NCI-H446 treated with DMSO at 0.1 percent for 48 hours (cell line): ENCODE measurements at regions not wholly inside any gene's neighbourhood (a gene's known extent, or its start where the extent isn't known, plus 50 kb on each side); places are given as distances from the start of the nearest gene placed in this dataset.
A peak's percentile ranks its signal among the peaks of the same experiment; 100 is the strongest.

Experiments
- DNase-seq: peaks from one replicate; lab custom pipeline; 2025; lab: John Stamatoyannopoulos, UW

GRCh38 chr1:22221233-22221780 lies 78.4 kb upstream of the WNT4 start:
- DNase-seq, result no peak

DNA sequence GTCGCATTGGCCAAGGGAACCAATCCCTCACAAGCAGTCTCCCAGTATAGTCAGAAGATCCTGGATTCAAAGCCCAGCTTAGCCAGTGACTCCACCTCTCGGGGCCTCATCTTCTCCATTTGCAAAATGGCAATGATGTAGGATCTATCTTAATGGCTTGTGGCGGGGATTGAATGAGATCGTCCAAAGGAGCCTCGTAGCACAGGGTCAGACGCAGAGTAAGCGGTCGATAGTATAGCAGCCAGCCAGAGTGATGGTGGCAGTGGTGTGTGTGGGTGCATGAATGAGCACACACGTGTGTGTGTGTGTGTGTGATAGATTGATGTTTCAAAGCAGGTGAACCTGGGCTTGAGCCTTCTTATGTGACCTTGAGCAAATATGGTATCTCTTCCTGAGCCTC lies 79.8 kb upstream of the WNT4 start:
- DNase-seq, result no peak

GRCh38 chr1:22223176-22223575 lies 80.3 kb upstream of the WNT4 start:
- DNase-seq, result no peak

- DNase-seq, result no peak
Measured at GRCh38 chr1:22224091-22224490, 81.2 kb upstream of the WNT4 start.

- DNase-seq, result no peak
Measured at GRCh38 chr1:22224631-22225030, 81.7 kb upstream of the WNT4 start.

DNA sequence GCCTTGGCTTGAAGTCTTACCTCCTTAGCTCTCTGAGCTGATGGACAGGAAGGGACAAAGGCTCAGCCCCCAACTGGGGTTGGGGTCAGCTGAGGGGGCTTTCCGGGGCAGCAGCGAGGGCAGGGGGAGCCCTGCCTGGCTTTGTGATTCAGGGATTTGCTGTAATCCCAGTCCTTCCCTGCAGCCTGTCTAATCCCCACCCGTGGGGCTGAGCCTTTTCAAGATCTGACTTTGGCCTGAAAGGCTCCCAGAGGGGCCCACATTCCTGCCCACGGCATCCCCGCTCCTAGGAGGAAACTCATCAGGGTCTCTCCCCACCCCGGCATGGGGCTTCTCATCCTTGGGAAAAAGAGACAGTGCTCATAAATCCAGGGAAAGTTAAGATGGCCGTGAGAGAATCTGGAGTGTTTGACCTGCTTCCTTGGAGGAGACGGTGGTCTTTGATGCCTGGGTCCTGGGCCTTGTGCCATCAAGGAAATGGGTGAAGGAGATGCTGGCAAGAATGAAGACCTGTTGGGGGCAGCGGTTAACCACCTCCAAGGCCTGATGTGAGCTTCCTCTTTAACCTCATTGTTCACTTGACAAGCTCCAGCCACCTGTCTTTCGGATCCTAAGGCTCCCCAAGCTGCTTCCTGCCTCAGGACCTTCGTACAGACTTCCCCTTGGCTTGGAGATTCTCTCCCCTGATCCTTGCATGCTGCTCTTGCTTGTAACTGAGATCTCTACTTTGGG lies 83.1 kb upstream of the WNT4 start:
- DNase-seq, result no peak

- DNase-seq, result no peak
Measured at GRCh38 chr1:22228074-22228473, 85.2 kb upstream of the WNT4 start.

DNA sequence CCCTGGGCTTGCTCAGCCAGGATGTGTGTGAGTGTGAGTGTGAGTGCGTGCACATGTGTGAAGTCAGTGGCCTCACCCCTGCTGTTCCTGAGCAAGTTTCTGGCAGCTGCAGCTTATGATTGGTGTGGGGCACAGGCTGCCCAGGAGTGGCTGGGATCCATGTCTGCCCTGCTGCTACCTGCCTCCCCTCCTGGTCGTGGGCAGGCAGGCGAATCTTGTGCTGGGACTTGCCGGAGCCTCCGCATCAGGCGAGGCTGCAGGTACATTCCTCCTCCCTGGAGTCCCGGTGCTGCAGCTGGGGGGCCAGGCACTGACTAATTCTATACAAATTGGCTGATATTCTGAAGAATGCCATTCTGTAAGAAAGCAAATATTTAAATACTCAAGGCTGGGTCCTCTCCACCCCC lies 85.6 kb upstream of the WNT4 start:
- no peak for DNase-seq

DNA sequence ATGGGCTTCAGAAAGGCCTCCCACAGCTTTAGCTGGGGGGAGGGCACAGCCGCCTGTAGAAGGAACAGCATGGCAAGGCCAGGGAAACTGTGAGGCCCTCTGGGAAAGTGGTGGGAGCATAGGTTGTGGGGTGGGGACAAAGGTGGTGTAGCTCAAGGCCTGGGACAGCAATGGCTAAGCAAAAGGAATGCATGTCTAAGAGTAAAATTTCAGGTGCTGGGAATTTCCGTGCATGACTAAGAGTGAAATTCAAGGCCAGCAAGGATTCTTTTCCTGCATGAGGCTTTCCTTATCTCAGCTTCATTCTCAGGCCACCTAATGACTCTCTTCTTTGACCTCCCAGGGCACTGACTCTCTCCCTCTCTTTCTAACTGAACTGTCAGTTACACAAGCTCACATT lies 86.5 kb upstream of the WNT4 start:
- DNase-seq, result no peak

DNA sequence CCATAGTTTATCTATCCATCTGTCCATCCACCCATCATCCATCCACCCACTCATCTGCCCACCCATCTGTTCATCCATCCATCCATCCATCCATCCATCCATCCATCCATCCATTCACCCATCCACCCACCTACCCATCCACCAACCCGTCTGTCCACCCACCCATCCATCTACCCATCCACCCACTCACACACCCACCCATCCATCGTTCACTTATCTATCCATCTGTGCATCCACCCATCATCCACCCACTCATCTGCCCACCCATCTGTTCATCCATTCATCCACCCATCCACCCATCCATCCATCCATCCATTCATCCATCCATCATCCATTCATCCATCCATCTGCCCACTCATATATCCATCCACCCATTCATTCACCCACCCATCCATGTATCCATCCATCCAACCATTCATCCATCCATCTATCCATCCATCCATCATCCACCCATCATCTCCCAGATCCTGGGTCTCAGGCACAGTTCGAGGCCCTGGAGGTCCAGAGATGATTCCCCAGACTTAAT lies 88.2 kb upstream of the WNT4 start:
- no peak for DNase-seq

GRCh38 chr1:22231995-22232690 lies 89.2 kb upstream of the WNT4 start:
- no peak for DNase-seq

DNA sequence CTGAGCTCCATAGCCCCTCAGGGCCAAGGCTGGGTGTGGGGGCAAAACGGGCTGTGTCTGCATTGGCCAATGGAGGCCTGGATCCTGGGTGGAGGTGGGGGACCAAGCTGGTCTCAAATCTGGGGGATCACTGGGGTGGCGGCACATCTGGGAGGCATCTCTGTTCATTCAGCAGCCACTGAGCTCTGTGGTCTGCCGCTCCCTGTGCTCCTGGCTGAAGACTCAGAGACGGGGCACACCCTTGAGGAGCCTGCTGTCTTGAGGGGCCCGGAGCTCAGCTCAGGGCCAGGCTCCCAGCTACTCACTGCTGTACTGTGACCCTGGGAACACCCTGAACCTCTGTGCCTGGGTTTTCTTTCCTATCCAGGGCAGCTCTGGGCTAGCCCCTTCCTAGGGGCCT lies 90.3 kb upstream of the WNT4 start:
- no peak for DNase-seq

DNA sequence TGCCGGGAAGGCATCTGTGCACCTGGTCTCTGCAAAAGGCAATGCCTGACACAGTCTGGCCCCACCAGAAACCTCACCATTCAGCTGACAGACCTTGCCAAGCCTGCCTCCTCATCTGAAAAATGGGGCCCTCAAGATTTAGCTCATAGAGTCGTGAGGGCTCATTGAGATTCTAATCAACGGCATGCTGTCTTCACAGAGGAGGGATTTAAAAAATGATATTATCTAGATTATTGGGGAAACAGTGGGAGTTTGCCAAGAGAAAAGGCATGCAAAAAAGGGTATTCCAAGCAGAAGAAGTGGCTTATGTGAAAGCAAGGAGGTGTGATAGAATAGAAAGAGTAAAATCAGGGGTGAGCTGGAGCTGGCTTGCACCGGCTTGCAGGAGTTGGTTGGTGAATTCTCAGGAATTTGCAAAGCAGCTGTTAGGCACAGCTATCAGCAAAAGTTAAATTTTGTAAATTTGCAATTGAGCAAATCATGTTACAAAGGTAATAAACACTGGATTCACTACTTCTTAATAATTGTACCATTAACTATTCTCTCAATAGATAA lies 91.7 kb upstream of the WNT4 start:
- DNase-seq, result no peak

- DNase-seq, result peak; percentile 16
Measured at GRCh38 chr1:22236166-22236565, 93.3 kb upstream of the WNT4 start.

DNA sequence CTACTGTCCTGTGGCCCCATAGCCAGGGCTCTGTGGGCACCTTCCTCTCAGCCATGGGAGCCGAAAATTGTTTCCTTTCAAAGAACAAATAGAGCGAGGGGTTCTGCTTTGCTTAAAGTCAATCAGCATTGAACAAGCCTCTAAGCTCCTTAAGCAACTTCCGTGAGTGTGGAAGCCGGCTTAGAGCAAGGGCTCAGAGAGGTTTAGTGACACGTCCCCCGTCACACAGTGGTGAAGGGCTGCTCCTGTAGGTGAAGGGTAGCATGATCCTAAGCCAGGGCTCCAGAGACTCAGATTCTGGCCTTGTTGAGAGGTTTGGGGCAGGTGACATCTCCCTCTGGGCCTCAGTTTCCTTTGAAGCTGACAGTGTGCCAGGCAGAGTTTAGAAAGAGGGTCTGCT lies 94.0 kb upstream of the WNT4 start:
- DNase-seq, result no peak

DNA sequence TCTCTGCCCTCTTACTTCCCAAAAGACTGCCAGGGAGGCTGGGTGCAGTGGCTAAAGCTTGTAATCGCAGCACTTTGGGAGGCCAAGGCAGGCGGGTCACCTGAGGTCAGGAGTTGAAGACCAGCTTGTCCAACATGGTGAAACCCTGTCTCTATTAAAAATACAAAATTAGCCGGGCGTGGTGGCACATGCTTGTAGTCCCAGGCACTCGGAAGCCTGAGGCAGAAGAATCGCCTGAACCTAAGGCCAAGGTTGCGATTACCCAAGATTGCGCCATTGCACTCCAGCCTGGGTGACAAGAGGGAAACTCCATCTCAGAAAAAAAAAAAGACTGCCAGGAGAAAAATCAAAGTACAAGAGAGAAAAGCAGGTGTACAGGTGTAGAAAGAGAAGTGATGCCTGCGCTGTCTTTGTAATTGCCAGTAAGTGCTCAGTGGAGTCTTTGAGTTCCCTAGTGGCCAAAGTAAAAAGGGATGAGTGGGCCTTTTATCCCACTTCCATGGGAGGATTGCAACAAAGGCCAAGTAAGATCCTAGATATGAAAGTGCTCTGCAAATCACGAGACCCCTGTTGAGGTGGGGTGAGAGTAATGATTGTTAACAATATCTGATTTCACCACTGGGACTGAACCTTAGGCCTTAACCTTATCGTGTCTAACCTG lies 94.7 kb upstream of the WNT4 start:
- DNase-seq, result no peak

DNA sequence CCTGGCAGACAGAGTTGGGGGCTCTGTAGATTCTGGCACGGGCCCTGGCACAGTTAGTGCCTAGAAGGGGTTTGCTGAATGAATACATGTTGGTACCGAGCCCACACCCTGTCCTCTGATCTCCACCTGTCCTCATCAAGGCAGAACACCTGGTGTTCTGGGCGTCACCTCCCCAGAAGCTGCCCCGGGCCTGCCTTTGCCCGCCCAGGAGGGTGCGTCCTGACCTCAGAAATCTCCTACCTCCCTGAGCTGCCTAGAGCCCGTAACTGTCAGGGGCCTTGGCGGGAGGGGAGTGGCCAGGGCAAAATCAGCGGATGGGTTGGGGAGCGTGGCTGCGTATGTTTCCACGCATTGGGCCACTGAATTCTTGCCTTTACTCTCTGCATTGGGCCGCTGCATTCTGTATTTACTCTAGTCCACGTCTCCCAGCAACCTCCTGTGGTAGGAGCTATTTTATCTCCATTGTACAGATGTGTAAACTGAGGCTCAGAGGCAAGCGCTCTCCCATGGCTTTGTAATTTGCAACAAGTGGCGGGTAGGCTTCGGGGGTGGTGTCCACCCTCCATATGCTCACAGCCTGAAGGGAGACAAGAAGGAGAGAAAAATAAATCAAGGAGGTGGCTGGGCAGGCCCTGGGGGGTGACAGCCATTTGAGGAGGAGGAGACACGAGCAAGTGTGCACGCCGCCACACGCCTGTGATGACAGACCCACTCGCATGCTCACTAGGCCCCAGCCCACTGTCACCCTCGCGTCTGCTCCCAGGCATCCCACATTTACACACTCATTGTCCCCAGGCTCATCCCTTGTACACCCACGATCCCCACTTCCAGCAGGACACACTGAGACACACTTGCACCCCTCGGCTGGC lies 95.7 kb upstream of the WNT4 start:
- no peak for DNase-seq

DNA sequence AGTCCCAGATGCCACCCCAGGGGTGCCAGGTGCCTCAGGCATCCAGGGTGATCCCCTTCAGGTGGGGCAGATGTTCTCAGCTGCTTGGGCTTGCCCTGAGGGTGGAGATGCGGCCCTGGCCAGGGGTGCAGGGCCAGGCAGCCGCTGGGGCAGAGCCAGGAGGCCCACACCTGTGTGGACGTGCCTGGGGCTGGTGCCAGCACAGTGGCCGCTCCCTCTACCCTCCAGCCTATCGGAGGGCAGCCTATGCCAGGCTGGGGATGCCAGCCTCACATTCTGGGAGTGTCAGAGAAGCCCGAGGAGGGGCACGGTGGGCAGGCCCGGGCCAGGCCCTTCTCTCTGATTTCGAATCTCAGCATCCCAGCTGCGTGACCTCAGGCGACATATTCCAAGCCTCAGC lies 96.5 kb upstream of the WNT4 start:
- DNase-seq, result no peak

DNA sequence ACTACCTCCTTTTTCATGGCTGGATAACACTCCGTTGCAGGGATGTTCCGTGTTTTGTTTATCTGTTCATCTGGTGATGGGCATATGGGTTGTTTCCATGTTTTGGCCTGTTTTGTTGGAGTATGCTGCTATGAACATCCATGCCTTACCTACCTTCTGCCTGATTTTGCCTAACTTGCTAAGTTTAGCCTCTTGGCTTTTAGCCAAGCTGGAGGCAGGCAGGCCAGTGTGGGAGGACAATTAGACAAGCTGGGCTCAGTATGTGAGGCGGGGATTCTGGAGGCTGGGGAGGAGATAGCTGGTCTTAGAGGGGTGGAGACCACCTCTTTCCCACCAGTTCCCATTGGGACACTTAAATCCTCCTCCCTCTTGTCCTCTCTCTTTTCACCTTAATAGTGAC lies 98.4 kb upstream of the WNT4 start:
- no peak for DNase-seq

DNA sequence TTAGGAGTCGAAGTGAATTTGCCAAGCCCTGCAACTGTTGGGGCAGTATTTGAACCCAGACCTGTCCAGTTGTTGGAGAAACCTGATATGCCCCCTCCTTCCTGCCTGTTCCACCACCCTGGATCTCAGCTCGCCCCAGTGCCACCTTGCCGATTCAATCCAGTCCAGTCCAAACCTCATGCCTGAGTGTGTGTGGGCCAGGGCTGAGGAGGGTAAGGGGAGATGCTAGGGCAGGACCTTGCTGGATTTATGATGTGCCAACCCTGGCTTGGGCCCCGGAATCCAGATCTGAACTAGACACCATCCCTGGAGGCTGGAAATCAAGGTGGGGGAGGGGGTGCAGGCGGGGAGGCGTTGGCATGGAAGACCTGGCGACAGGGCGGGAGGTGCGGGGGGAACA lies 98.9 kb upstream of the WNT4 start:
- no peak for DNase-seq

DNA sequence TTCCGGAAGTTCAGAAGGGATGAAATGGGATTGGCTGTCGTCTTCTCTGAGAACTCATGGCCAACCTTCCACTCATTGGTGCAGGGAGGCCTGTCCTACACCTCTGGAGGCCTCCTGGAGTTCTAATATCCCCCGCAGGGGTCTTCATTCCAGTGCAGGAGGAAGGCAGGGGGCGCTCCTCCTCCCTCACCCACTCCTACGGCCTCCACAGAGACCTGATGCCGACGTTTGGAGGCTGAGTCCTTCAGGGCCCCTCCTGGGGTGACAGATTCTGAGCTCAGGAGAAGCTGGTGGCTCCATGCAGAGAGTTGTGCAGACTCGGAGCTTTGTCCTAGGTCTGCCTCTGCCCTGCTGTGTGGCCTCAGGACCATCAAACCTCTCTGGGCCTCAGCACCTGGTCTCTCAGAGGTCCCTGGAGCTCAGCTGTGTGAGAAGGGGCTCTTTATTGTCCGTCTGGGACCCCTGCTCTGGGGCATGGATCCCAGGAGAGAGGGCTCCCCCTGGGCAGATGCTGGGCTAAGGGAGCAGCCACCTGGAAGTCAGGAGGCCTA lies 102.3 kb upstream of the WNT4 start:
- no peak for DNase-seq
